Peyer's patch (tissue), 4 donors: ENCODE measurements at regions not wholly inside any gene's neighbourhood (a gene's known extent, or its start where the extent isn't known, plus 50 kb on each side); places are given as distances from the start of the nearest gene placed in this dataset.

Source experiments
- POLR2A ChIP-seq, 2 donors: fragments of 450-650 bp; IDR thresholded peaks; one replicate each; pipeline ENCODE4 v1.5.1; 2017; ENCODE audit warnings: antibody characterized with exemption in 2 of 2, mild to moderate bottlenecking in 2 of 2, moderate library complexity in 2 of 2
- TF ChIP-seq, protein P1 (sequence below), 6 experiments: fragments of 450-650 bp in 4 of 6; fragments of 200-600 bp in 2 of 6; sonication (generic) in 1 of 6; IDR thresholded peaks; one replicate each; pipeline ENCODE4 v1.5.1; 2017 to 2019; ENCODE audit warnings: antibody characterized with exemption in 6 of 6, mild to moderate bottlenecking in 3 of 6, moderate library complexity in 1 of 6

DNA sequence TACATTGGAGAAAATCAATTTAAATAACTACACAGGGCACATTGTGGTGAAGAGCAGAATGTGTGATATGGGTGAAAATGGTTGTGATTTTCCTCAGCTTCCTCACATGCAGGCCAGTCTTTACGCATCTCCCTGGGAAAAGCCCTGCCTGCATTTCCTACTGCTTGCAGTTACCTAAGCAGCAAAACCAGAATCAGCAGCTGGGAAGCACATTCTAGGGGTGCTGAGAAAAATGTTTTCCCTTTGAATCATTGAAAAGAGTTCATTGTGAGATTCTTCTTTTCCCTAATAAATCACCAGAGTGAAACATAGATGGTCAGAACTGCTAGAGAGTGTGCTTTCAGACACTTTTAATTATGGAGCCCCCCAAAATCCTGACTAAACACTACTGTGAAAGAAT, 656.0 kb downstream of the TDRD15 start:
- TF ChIP-seq, protein P1, sequence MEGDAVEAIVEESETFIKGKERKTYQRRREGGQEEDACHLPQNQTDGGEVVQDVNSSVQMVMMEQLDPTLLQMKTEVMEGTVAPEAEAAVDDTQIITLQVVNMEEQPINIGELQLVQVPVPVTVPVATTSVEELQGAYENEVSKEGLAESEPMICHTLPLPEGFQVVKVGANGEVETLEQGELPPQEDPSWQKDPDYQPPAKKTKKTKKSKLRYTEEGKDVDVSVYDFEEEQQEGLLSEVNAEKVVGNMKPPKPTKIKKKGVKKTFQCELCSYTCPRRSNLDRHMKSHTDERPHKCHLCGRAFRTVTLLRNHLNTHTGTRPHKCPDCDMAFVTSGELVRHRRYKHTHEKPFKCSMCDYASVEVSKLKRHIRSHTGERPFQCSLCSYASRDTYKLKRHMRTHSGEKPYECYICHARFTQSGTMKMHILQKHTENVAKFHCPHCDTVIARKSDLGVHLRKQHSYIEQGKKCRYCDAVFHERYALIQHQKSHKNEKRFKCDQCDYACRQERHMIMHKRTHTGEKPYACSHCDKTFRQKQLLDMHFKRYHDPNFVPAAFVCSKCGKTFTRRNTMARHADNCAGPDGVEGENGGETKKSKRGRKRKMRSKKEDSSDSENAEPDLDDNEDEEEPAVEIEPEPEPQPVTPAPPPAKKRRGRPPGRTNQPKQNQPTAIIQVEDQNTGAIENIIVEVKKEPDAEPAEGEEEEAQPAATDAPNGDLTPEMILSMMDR (IDR thresholded peaks at IDR 0.05), result no peak
- no peak for TF ChIP-seq POLR2A (IDR thresholded peaks at IDR 0.05)
